ENCODE measurements at regions not wholly inside any gene's neighbourhood (a gene's known extent, or its start where the extent isn't known, plus 50 kb on each side); places are given as distances from the start of the nearest gene placed in this dataset.
"Not testable (repeated sequence)": the region's sequence is repeated elsewhere in the genome, so short reads cannot be mapped to it uniquely, and the experiment has no call there.

GRCh38 chr2:131639001-131639620 is 111.4 kb downstream of the CCDC74A start:
- DNase-seq (ENCODE audit: low spot score): peak; percentile 84

DNA sequence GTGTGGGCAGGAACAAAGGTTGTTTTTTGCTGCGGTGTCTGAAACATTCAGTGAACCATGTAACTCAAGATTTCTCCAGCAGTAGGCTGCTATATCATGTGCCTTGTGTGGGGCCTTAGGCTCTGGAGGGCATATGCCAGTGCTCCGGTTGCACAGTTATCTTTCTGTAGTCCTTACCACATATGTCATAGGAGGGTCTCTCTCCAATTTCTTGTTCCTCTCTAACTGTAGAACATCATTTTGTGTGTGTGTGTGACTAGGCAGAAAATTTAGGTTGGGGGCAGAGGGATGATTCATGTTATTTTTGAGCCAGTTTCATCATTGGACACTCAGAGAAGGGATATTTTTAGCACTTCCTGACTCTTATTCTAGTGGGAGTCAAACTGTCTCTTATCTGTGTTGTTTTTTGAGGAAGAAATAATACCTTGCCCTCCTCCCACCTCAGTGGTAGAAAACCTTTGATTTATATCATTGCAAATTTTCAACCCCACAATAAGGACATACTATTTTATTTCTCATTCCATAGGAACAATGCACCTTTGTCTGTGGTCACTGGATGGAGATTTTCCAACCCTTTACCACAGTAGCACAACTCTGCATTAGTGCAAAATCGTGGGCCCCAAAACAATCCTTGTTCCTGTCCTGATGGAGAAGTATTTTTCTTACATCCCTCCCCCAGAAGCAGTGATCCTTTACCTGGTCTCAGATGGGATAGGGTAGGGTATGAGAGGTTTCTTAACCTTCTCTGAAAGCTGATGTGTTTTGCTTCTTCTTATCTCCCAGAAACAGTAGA is 113.9 kb downstream of the CCDC74A start:
- no peak for DNase-seq (ENCODE audit: low spot score)

- not testable (repeated sequence) for DNase-seq (ENCODE audit: low spot score)
Observed at GRCh38 chr2:131643180-131643579, 115.5 kb downstream of the CCDC74A start.

- DNase-seq (ENCODE audit: low spot score): no peak
Observed at GRCh38 chr2:131645177-131645765, 117.6 kb downstream of the CCDC74A start.

GRCh38 chr2:131646220-131646619 is 118.5 kb downstream of the CCDC74A start:
- DNase-seq (ENCODE audit: low spot score): not testable (repeated sequence)

DNA sequence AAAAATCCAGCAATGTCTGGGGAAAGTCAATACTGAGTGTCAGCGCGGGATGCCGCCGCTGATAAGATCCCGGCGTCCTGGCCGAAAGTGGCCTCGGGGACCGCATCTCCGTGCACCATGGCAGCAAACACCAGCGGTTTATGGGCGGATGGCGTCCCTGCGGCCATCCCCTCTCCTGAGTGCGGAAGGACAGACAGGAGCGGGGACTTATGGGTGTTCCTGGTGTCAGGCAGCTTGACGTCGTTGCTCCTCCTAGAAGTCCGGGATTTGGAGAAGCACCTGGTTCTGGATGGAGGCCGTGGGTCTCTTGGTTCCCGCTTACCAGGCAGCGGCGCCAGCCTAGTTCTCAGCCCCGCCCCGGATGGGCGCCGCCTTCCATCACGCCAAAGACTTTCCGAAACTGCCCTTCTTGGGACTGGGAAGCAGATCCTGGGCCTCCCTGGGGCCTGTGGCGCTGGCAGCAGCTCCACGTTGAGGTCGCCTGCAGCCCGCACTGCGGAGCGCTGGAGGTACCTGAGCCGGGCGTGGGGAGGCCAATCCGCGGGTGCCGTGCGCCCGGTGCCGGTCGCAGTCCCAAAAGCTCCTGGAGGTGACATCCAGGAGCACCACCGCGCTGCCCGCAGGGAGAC is 119.1 kb downstream of the CCDC74A start:
- no peak for DNase-seq (ENCODE audit: low spot score)

DNA sequence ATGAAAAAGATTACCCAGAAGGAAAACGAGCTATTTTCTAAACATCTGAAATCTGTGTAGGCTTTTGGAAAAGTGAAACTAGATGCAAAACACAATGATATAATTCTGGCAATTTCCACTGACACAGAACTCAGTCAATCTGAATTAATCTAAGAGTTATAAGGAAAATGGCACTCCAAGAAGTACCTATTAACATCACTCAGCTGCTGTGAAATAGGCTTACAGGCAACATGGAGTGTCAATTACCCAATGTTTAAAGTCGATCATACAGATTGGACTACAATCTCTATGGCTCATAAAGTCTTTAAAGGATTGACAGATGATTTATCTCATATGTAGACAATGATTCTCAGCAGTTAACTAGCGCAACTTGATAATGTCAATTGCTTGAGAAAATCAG is 120.9 kb downstream of the CCDC74A start:
- DNase-seq (ENCODE audit: low spot score): not testable (repeated sequence)

- not testable (repeated sequence) for DNase-seq (ENCODE audit: low spot score)
Observed at GRCh38 chr2:131652246-131652645, 124.6 kb downstream of the CCDC74A start.

GRCh38 chr2:131654107-131654506 is 126.4 kb downstream of the CCDC74A start:
- DNase-seq (ENCODE audit: low spot score): not testable (repeated sequence)

- no peak for DNase-seq (ENCODE audit: low spot score)
Observed at GRCh38 chr2:131656816-131657633, 129.3 kb downstream of the CCDC74A start.

DNA sequence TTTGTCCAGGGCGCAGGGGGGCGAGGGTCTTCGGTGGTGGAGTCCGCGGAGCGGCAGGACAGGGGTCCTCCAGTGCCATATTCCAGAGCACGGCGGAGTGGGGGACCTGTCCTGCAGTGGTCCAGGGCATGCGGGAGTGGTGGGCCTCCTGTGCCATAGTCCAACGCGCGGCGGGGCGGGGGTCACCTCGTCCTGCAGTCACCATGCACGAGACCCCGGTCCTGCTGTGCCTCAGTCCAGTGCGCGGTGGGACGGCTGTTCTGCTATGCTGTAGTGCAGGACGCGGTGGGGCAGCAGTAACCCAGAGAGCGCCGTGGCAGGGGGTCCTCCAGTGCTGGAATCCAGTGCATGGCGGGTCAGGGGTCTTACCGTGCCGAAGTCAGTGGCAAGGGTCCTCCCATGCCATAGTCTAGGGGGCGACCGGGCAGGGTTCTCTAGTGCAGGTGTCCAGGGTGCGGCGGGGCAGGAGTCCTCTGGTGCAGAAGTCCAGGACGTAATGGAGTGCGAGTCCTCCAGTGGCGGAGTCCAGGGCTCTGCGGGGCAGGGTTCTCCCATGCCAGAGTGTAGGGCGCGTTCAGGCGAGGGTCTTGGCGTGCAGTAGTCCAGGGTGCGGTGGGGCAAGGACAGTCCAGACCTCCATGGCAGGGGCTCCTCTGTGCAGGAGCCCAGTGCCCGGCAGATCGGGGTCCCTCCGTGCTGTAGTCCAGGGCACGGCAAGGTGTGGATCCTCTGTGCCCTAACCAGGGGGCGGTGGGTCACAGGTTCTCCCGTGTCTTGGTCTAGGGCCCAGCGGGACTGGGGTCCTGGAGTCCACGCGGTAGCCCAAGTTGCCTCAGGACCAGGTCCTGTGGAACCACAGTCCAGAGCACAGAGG is 130.4 kb downstream of the CCDC74A start:
- no peak for DNase-seq (ENCODE audit: low spot score)

GRCh38 chr2:131658769-131659131 is 131.1 kb downstream of the CCDC74A start:
- DNase-seq (ENCODE audit: low spot score): no peak

- no peak for DNase-seq (ENCODE audit: low spot score)
Observed at GRCh38 chr2:131659168-131659572, 131.5 kb downstream of the CCDC74A start.

- not testable (repeated sequence) for DNase-seq (ENCODE audit: low spot score)
Observed at GRCh38 chr2:131661101-131661782, 133.6 kb downstream of the CCDC74A start.

GRCh38 chr2:131661884-131662535 is 134.3 kb downstream of the CCDC74A start:
- DNase-seq (ENCODE audit: low spot score): not testable (repeated sequence)

GRCh38 chr2:131663501-131663900 is 135.8 kb downstream of the CCDC74A start:
- DNase-seq (ENCODE audit: low spot score): not testable (repeated sequence)

GRCh38 chr2:131665716-131666115 is 138.0 kb downstream of the CCDC74A start:
- DNase-seq (ENCODE audit: low spot score): not testable (repeated sequence)

- peak; percentile 79 for DNase-seq (ENCODE audit: low spot score)
Observed at GRCh38 chr2:131668794-131669540, 141.3 kb downstream of the CCDC74A start.
